ENCODE measurements at regions not wholly inside any gene's neighbourhood (a gene's known extent, or its start where the extent isn't known, plus 50 kb on each side); places are given as distances from the start of the nearest gene placed in this dataset.

DNA sequence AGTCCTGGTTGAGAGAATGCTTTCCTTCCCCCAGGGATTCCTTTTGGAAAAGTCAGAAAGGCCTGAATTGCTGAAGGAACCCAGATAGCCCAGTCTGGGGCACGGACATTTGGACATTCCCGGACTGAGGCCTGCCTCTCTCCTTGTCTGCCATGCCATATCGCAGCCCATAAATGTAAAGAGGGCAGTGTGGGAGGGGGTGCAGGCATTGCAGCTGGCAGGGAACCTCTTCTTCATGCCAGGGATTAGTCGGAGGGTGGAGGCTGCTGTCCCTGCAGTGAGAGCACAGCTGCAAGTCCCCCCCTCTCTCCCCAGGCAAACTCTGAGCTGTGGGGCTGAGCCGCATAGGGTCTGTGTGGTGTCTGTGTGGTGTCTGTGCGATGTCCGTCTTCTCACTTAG, 486.0 kb upstream of the MKI67 start:
- TF ChIP-seq, protein P1, sequence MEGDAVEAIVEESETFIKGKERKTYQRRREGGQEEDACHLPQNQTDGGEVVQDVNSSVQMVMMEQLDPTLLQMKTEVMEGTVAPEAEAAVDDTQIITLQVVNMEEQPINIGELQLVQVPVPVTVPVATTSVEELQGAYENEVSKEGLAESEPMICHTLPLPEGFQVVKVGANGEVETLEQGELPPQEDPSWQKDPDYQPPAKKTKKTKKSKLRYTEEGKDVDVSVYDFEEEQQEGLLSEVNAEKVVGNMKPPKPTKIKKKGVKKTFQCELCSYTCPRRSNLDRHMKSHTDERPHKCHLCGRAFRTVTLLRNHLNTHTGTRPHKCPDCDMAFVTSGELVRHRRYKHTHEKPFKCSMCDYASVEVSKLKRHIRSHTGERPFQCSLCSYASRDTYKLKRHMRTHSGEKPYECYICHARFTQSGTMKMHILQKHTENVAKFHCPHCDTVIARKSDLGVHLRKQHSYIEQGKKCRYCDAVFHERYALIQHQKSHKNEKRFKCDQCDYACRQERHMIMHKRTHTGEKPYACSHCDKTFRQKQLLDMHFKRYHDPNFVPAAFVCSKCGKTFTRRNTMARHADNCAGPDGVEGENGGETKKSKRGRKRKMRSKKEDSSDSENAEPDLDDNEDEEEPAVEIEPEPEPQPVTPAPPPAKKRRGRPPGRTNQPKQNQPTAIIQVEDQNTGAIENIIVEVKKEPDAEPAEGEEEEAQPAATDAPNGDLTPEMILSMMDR (IDR thresholded peaks at IDR 0.05; ENCODE audit: borderline replicate concordance, extremely low read depth, low read length, poor library complexity, severe bottlenecking), result no peak
- TF ChIP-seq EZH2 (IDR thresholded peaks at IDR 0.05; ENCODE audit: borderline replicate concordance, low read depth, low read length, severe bottlenecking), result no peak
